ENCODE measurements at regions not wholly inside any gene's neighbourhood (a gene's known extent, or its start where the extent isn't known, plus 50 kb on each side); places are given as distances from the start of the nearest gene placed in this dataset.

GRCh38 chr2:133661392-133661791, 93.1 kb upstream of the NCKAP5 start:
- FAIRE-seq (no peak), DNase-seq (ENCODE audit: low spot score in 2 of 2) (no peak)

GRCh38 chr2:133666621-133667020, 98.4 kb upstream of the NCKAP5 start:
- FAIRE-seq (peak; percentile 19), DNase-seq (ENCODE audit: low spot score in 2 of 2) (no peak)

- no peak for DNase-seq (ENCODE audit: low spot score in 2 of 2)
- no peak for FAIRE-seq
Measured at GRCh38 chr2:133667085-133667484, 98.8 kb upstream of the NCKAP5 start.

GRCh38 chr2:133667968-133668367, 99.7 kb upstream of the NCKAP5 start:
- DNase-seq (ENCODE audit: low spot score in 2 of 2), result no peak
- FAIRE-seq, result no peak

- DNase-seq (ENCODE audit: low spot score in 2 of 2), result no peak
- no peak for FAIRE-seq
Measured at GRCh38 chr2:133668547-133668946, 100.3 kb upstream of the NCKAP5 start.

- FAIRE-seq (no peak), DNase-seq (ENCODE audit: low spot score in 2 of 2) (no peak)
Measured at GRCh38 chr2:133673305-133673905, 105.1 kb upstream of the NCKAP5 start.

GRCh38 chr2:133674066-133674432, 105.8 kb upstream of the NCKAP5 start:
- DNase-seq (ENCODE audit: low spot score in 2 of 2) (no peak), FAIRE-seq (no peak)

GRCh38 chr2:133674433-133675331, 106.4 kb upstream of the NCKAP5 start:
- no peak for FAIRE-seq
- no peak for DNase-seq (ENCODE audit: low spot score in 2 of 2)

GRCh38 chr2:133676392-133677130, 108.3 kb upstream of the NCKAP5 start:
- no peak for DNase-seq (ENCODE audit: low spot score in 2 of 2)
- FAIRE-seq, result no peak

- no peak for DNase-seq (ENCODE audit: low spot score in 2 of 2)
- FAIRE-seq, result no peak
Measured at GRCh38 chr2:133680343-133681049, 112.2 kb upstream of the NCKAP5 start.

GRCh38 chr2:133682347-133682746, 114.1 kb upstream of the NCKAP5 start:
- FAIRE-seq, result no peak

GRCh38 chr2:133682906-133683305, 114.6 kb upstream of the NCKAP5 start:
- FAIRE-seq (no peak), DNase-seq (ENCODE audit: low spot score in 2 of 2) (no peak)

More at GRCh38 chr2:133682347-133682746, 114.1 kb upstream of the NCKAP5 start:
- no peak for DNase-seq (ENCODE audit: low spot score in 2 of 2)

- FAIRE-seq (no peak), DNase-seq (ENCODE audit: low spot score in 2 of 2) (no peak)
Measured at GRCh38 chr2:133685636-133686215, 117.5 kb upstream of the NCKAP5 start.

GRCh38 chr2:133690780-133691179, 122.5 kb upstream of the NCKAP5 start:
- FAIRE-seq (no peak), DNase-seq (ENCODE audit: low spot score in 2 of 2) (no peak)

GRCh38 chr2:133691336-133691735, 123.1 kb upstream of the NCKAP5 start:
- FAIRE-seq, result no peak
- no peak for DNase-seq (ENCODE audit: low spot score in 2 of 2)

- no peak for DNase-seq (ENCODE audit: low spot score in 2 of 2)
- no peak for FAIRE-seq
Measured at GRCh38 chr2:133705287-133705686, 137.0 kb upstream of the NCKAP5 start.

GRCh38 chr2:133710613-133711012, 142.3 kb upstream of the NCKAP5 start:
- DNase-seq (ENCODE audit: low spot score in 2 of 2) (no peak), FAIRE-seq (no peak)

- no peak for DNase-seq (ENCODE audit: low spot score in 2 of 2)
Measured at GRCh38 chr2:133711201-133711600, 142.9 kb upstream of the NCKAP5 start.

GRCh38 chr2:133711806-133712205, 143.5 kb upstream of the NCKAP5 start:
- DNase-seq (ENCODE audit: low spot score in 2 of 2) (no peak), FAIRE-seq (no peak)

More at GRCh38 chr2:133711201-133711600, 142.9 kb upstream of the NCKAP5 start:
- no peak for FAIRE-seq

- no peak for DNase-seq (ENCODE audit: low spot score in 2 of 2)
- FAIRE-seq, result no peak
Measured at GRCh38 chr2:133712369-133712768, 144.1 kb upstream of the NCKAP5 start.

All from frontal cortex (tissue), 3 donors.